DND-41 (cell line): ENCODE measurements at regions not wholly inside any gene's neighbourhood (a gene's known extent, or its start where the extent isn't known, plus 50 kb on each side); places are given as distances from the start of the nearest gene placed in this dataset.

ENCODE experiments used
- ATAC-seq: fragments of 200-7000 bp; cut with Tn5 transposase; 3 replicates; pipeline ENCODE4 v1.9.1; 2021; ENCODE audit warnings: low read depth; ENCODE audit not compliant: insufficient read depth
- DNase-seq: peaks from one replicate; pipeline ENCODE4 v3.0.0-alpha.2; 2020
- H2AFZ ChIP-seq: 2 replicates; pipeline ENCODE4 v1.6.0; 2012; ENCODE audit warnings: low read depth, low read length
- H3K27ac ChIP-seq: 2 replicates; pipeline ENCODE4 v1.5.1; 2012; ENCODE audit warnings: low read length, inconsistent platforms
- H3K27me3 ChIP-seq: fragments of 200-600 bp; sonication (generic); 2 replicates; pipeline ENCODE4 v1.6.0; 2012; ENCODE audit warnings: low read length, mild to moderate bottlenecking, inconsistent platforms; ENCODE audit not compliant: insufficient read depth, poor library complexity
- H3K36me3 ChIP-seq: 2 replicates; pipeline ENCODE4 v1.5.1; 2012; ENCODE audit warnings: low read length, inconsistent platforms; ENCODE audit not compliant: insufficient read depth
- H3K4me1 ChIP-seq: 2 replicates; pipeline ENCODE4 v1.5.1; 2012; ENCODE audit warnings: mild to moderate bottlenecking, low read length; ENCODE audit not compliant: insufficient read depth
- H3K4me2 ChIP-seq: 2 replicates; pipeline ENCODE4 v1.6.0; 2012; ENCODE audit warnings: mild to moderate bottlenecking, moderate library complexity, low read length, inconsistent platforms; ENCODE audit not compliant: insufficient read depth
- H3K4me3 ChIP-seq, 2 experiments: fragments of 200-600 bp in 1 of 2; shearing (Covaris generic) in 1 of 2; 2 replicates each; pipeline ENCODE4 v1.5.1; 2012 to 2016; ENCODE audit warnings: inconsistent platforms in 2 of 2, low read length in 2 of 2, mild to moderate bottlenecking in 2 of 2, low read depth in 1 of 2, moderate library complexity in 1 of 2
- H3K79me2 ChIP-seq: 2 replicates; pipeline ENCODE4 v1.6.0; 2012; ENCODE audit warnings: low read length, inconsistent platforms; ENCODE audit not compliant: insufficient read depth
- H3K9ac ChIP-seq: 2 replicates; pipeline ENCODE4 v1.6.0; 2012; ENCODE audit warnings: low read depth, mild to moderate bottlenecking, inconsistent platforms, low read length, moderate library complexity
- H3K9me3 ChIP-seq: 2 replicates; pipeline ENCODE4 v1.5.1; 2012; ENCODE audit warnings: low read length, moderate library complexity, mild to moderate bottlenecking, inconsistent platforms; ENCODE audit not compliant: insufficient read depth, severe bottlenecking
- H4K20me1 ChIP-seq: 2 replicates; pipeline ENCODE4 v1.6.0; 2012; ENCODE audit warnings: low read length; ENCODE audit not compliant: insufficient read depth
- EZH2 ChIP-seq: IDR thresholded peaks from 3 replicates; pipeline ENCODE4 v1.6.1; 2012; ENCODE audit warnings: borderline replicate concordance, low read depth, mild to moderate bottlenecking, moderate library complexity, low read length, inconsistent platforms; ENCODE audit not compliant: severe bottlenecking
- TF ChIP-seq, protein P1 (sequence below): IDR thresholded peaks from 2 replicates; pipeline ENCODE4 v1.5.1; 2012; ENCODE audit warnings: borderline replicate concordance, low read length, moderate library complexity, mild to moderate bottlenecking; ENCODE audit not compliant: poor library complexity, severe bottlenecking; ENCODE audit errors: extremely low read depth

DNA sequence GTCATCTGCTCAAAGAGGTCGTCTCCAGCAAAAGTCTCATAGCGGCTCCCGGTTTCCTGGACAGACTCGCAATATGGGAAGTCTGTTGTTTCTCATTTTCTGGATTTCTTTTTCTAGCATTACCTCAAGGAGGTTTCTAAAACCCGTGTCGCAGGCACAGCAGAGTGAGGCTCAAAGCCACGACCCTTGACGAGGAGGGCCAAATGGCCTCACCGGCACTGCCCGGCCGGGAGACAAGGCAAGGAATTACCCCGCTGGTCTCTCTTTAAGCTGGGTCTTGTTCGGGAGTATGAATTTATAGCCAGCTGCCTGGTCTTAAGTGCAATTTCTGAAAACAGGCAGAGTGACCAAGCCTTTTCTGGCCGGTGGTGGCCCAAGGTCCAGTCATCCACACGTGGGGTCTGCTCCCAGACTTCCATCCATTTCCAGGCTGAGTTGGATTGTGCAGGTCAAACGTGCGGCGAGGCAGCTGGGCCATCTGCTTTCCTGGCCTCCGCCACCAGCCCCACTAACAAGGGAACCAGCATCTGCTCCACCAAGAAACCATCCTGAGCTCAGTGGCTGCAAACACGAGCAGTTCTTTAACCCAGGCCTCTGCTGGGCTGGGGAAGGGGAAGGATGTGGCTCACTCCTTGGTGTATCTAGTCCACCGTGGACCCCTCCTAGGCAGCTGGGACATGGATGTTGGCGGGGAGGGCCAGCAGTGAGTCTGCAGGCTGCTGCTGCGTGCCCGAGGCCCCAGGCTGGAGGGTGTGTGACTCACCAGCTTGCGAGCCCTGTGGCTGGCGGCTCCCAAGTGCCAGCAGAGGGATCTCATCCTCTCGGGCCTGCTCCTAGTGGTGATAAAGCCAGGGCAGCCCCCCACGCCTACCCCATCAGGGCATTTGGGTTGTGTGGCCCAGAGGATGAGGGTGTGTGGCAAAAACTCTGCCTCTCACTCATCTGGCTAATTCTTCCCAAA, 55.6 kb upstream of the COL5A1 start:
- H2AFZ ChIP-seq = no peak overlapping the region
- no peak for TF ChIP-seq EZH2
- TF ChIP-seq, protein P1, sequence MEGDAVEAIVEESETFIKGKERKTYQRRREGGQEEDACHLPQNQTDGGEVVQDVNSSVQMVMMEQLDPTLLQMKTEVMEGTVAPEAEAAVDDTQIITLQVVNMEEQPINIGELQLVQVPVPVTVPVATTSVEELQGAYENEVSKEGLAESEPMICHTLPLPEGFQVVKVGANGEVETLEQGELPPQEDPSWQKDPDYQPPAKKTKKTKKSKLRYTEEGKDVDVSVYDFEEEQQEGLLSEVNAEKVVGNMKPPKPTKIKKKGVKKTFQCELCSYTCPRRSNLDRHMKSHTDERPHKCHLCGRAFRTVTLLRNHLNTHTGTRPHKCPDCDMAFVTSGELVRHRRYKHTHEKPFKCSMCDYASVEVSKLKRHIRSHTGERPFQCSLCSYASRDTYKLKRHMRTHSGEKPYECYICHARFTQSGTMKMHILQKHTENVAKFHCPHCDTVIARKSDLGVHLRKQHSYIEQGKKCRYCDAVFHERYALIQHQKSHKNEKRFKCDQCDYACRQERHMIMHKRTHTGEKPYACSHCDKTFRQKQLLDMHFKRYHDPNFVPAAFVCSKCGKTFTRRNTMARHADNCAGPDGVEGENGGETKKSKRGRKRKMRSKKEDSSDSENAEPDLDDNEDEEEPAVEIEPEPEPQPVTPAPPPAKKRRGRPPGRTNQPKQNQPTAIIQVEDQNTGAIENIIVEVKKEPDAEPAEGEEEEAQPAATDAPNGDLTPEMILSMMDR = no peak
- no peak for ATAC-seq

DNA sequence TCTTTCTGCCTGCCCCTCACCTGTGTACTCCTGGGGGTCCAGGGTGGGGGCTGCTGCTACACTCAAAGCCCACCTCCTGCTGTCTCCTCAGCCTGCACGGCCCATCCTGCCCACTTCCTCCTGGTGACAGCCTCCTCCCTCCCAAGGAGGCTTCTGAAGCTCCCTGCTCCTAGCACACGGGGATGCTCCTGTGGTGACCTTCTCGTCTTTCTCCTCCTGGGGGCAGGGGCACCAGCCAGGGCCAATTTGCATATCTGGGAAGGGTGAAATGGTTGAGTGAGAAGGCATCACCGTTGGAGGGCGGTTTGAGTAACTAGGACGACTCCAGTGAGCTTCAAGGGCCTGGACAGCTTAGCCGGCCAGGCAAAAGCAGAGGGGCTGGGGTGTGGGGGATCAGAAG, 51.9 kb upstream of the COL5A1 start:
- no peak overlapping the region for H3K4me3 ChIP-seq
- no peak overlapping the region for H3K27ac ChIP-seq
- H3K79me2 ChIP-seq = no peaks in the 10 kb centered on the region
- no peak overlapping the region for H2AFZ ChIP-seq
- H3K9me3 ChIP-seq = no peaks in the 10 kb centered on the region
- H4K20me1 ChIP-seq = no peaks in the 10 kb centered on the region
- no peaks in the 10 kb centered on the region for H3K4me1 ChIP-seq
- H3K27me3 ChIP-seq = no peaks in the 10 kb centered on the region
- TF ChIP-seq EZH2 = no peak
- TF ChIP-seq, protein P1 = no peak
- no peaks in the 10 kb centered on the region for H3K36me3 ChIP-seq
- no peak for ATAC-seq
- H3K4me2 ChIP-seq = no peak overlapping the region
- H3K9ac ChIP-seq = no peak overlapping the region
- DNase-seq = no peak

More for the DNA sequence above, 55.6 kb upstream of the COL5A1 start:
- no peak overlapping the region for H3K27ac ChIP-seq
- H3K79me2 ChIP-seq = no peaks in the 10 kb centered on the region
- H3K9me3 ChIP-seq = no peaks in the 10 kb centered on the region
- H3K9ac ChIP-seq = no peak overlapping the region
- no peak for DNase-seq
- no peaks in the 10 kb centered on the region for H3K27me3 ChIP-seq
- H3K4me3 ChIP-seq = no peak overlapping the region
- H3K4me1 ChIP-seq = no peaks in the 10 kb centered on the region
- H3K4me2 ChIP-seq = no peak overlapping the region
- no peaks in the 10 kb centered on the region for H3K36me3 ChIP-seq
- H4K20me1 ChIP-seq = no peaks in the 10 kb centered on the region

- Histone ChIP-seq H2AFZ (no peak overlapping the region), H3K27ac (no peak overlapping the region), H3K27me3 (no peaks in the 10 kb centered on the region), H3K9me3 (no peaks in the 10 kb centered on the region), H3K9ac (no peak overlapping the region), H3K4me3 (no peak overlapping the region), H3K4me2 (no peak overlapping the region), H4K20me1 (no peaks in the 10 kb centered on the region), H3K4me1 (no peaks in the 10 kb centered on the region), H3K36me3 (no peaks in the 10 kb centered on the region), H3K79me2 (no peaks in the 10 kb centered on the region)
- DNase-seq (no peak), ATAC-seq (no peak)
- TF ChIP-seq EZH2 = no peak
- TF ChIP-seq, protein P1 = no peak
Measured at GRCh38 chr9:134590240-134591081, 51.1 kb upstream of the COL5A1 start.
